ENCODE measurements at regions not wholly inside any gene's neighbourhood (a gene's known extent, or its start where the extent isn't known, plus 50 kb on each side); places are given as distances from the start of the nearest gene placed in this dataset.

DNA sequence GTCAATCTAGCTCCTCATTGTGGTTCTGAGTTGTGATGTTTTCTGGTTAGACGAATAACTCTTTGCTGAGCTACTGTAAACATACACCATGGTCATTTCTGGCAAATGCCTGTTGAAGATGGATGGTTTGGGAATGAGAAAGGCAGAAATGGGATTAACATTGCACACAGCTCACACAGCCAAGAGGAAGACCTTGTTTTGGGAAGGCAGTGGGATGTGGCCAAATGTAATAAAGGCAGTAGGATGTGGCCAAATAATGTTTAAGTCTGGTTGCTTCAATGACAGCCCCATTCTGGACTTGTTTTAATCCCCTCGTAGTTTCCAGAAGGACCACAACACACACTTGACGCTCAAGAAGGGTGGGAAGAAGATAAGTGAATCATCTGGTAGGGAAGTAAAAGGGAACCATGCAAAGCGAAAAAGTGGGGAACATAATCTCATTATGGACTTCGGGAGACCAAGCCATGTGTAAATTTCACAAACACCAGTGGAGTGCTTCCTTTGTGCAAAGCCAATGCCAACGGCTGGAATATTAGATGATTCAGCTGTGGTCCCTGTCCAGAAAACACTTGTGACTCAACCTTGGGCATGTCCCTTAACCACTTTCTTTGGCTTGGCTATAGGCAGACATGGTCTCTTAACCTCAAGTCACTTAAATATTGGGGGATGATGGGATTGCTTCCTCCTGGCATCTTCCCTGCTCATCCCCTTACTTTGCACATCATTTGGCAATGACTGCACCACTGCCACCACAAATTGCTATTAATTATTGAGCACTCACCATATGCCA, 284.4 kb upstream of the CRY1 start:
- TF ChIP-seq POLR2A (IDR thresholded peaks at IDR 0.05; ENCODE audit: low read depth, low read length) = no peak
- FAIRE-seq (no peak), DNase-seq (ENCODE audit: insufficient read length, low spot score) (no peak)

DNA sequence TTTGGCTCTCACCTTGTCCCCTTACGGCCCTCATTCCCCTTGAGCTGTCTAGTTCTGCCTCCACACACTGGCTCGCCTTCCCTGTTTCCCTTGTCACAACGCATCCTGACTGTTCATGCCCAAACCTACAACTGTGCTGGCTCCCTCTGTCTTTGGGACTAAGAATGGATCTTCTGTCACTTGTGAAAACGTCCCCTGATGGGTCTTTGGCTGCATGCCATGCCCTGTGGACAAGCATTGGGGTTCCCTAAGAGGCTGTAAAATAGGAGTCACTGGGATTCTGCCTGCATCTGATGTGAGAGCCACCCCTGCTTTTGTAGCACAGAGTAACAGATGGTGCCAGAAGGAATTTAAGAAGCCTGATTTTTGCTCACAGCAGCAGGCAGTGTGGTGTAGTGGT, 285.3 kb upstream of the CRY1 start:
- no peak for FAIRE-seq
- no peak for DNase-seq (ENCODE audit: insufficient read length, low spot score)
- TF ChIP-seq POLR2A (IDR thresholded peaks at IDR 0.05; ENCODE audit: low read depth, low read length) = no peak

DNA sequence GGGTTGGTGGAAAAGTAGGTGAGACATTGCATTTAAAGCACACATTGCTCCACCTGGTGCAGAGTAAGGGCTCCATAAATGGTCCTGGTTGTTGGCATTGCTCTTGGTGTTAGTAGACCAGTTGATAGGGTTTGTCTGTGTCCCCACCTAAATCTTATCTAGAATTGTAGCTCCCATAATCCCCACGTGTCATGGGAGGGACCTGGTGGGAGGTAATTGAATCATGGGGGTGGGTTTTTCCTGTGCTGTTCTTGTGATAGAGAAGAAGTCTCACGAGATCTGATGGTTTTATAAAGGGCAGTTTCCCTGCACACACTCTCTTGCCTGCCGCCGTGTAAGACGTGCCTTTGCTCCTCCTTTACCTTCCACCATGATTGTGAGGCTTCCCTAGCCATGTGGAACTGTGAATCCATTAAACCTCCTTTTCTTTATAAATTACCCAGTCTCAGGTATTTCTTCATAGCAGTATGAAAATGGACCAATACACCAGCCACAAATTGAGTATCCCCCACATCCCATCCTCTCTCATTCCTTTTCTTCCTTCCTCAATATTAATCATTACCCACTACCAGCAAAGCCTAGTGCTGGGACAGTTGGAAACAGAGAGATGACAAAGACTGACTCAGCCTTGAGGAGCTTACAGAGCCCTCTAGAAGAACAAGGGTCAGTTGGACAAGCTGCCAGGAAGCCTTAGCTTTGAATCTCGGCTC, 285.9 kb upstream of the CRY1 start:
- FAIRE-seq = peak; percentile 48

DNA sequence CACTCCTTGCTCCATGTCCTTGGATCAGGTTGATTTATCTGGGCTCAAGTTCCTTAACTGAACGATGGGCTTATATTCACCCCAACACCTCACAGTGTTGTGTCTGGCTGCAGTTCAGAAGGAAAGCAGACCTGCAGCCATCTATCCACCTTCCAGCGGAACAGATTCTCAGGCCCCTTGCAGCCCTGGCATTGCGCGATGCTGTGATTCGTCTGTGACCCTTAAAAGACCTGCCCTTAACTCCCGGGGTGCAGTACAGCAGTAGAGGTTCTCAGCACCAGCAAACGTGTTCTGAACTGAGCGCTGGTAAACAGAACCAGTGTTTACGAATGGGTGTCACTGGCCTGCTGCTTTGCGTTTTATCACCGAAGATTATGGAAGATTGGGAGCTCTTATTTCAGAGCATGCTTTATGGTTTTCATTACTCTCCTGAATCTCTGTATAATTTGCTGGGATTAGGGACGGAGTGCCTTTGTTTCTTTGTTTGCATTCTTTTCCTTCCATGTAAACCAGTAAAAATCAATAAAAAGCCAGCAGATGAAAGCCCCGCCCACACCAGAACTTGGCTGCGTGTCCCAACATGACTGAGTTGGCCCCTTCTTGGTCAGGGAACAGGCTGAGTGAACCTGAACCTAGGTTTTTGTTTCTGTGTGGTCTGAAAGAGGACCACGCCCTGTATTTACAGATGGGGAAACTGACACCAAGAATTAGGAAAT, 286.7 kb upstream of the CRY1 start:
- no peak for TF ChIP-seq POLR2A (IDR thresholded peaks at IDR 0.05; ENCODE audit: low read depth, low read length)
- no peak for FAIRE-seq
- DNase-seq (ENCODE audit: insufficient read length, low spot score) = no peak

More for the DNA sequence above, 285.9 kb upstream of the CRY1 start:
- peak; percentile 52 for DNase-seq (ENCODE audit: insufficient read length, low spot score)

DNA sequence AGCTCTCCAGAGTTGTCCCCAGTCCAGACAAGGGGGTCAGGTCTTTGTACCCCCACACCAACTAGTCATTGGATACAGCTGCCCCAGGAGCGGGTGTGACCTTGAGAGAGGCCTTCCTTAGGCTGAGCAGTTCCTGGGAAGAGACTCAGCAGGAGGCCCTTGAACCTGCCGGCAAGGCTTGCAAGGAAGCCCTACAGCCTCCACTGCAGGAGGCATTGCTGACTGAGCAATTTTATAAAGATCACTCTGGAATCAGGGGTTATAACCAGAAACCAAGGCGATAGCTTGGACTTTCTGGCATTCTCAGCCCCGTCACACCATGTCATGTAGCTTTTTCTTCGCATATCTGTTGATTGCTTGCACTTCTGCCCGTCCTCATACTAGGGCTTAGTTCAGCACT, 291.3 kb upstream of the CRY1 start:
- no peak for TF ChIP-seq POLR2A (IDR thresholded peaks at IDR 0.05; ENCODE audit: low read depth, low read length)
- no peak for FAIRE-seq
- no peak for DNase-seq (ENCODE audit: insufficient read length, low spot score)

DNA sequence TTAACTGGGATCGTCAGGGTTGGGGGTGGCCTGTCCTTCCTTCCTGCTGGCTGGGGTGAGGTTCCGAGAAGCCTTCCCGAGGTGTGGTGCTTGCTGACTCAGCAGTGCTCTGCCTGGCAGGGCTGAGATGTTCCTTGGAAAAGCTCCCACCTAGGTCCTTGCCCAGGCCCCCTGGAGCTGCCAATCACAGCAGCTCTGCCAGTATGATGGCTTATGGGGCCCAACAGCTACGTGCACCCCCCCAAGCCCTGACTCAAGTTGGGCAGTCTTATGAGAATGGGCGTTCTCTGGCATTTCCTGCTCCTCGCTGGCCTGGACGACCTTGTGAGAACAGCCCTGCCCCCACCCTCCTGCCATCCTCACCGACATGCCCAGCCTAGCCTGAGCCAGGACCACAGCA, 292.2 kb upstream of the CRY1 start:
- DNase-seq (ENCODE audit: insufficient read length, low spot score) = no peak
- FAIRE-seq = no peak
- no peak for TF ChIP-seq POLR2A (IDR thresholded peaks at IDR 0.05; ENCODE audit: low read depth, low read length)

DNA sequence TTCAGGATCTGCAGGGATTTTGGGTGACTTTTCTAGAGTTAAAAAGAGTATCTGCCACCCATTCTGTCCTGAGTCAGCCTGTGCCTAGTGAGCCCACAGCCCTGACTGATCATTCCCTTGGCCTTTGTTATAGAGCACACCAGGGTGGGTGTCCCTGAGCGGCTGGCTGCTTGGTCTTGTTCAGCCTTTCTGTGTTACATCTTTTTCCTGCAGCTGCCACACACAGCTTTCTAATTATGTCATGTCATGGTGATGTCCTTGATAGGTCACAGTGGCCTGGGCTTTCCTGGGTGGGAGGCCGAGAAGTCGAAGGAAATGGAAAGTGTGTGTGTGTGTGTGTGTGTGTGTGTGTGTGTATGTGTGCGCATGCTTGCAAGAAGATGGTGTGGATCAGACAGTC, 293.2 kb upstream of the CRY1 start:
- TF ChIP-seq POLR2A (IDR thresholded peaks at IDR 0.05; ENCODE audit: low read depth, low read length) = no peak
- DNase-seq (ENCODE audit: insufficient read length, low spot score) (no peak), FAIRE-seq (no peak)

DNA sequence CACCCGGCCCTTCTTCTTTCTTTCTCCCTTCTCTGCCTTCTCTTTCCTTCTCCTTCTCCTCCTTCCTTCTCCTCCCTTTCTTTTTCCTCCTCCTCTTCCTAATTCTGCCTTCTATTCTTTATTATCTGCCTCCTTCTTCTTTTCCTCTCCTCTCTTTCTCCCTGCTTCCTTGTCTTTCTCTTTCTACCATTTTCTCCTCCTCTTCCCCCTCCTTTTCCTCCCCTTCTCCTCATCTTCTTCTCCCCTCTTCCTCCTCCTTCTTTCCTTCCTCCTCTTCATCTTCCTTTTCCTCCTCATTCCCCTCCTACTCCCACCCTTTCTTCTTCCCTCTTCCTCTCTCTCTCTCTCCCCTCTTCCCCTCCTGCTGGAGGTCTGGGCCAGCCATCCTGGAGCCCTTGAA, 294.9 kb upstream of the CRY1 start:
- no peak for DNase-seq (ENCODE audit: insufficient read length, low spot score)
- no peak for TF ChIP-seq POLR2A (IDR thresholded peaks at IDR 0.05; ENCODE audit: low read depth, low read length)
- no peak for FAIRE-seq

DNA sequence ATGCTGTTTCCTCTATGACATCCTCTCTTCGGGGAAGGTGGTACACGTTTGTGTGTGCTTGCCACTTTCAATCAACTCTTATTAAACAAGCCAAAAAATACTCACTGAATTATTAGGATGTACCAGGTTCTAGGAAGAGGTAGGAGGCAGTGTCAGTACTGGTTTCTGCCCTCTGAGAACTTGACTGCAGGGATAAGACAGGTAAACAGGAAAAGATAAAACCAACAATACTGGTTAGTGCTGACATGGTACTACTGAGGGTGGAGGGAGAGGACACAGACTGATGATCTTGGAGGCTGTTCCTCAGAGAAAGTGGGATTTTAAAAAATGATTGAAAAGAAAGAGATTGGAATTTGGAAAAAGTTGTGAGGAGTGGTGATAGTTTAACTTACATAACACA, 295.2 kb upstream of the PWP1 start:
- FAIRE-seq = no peak
- TF ChIP-seq POLR2A (IDR thresholded peaks at IDR 0.05; ENCODE audit: low read depth, low read length) = no peak

DNA sequence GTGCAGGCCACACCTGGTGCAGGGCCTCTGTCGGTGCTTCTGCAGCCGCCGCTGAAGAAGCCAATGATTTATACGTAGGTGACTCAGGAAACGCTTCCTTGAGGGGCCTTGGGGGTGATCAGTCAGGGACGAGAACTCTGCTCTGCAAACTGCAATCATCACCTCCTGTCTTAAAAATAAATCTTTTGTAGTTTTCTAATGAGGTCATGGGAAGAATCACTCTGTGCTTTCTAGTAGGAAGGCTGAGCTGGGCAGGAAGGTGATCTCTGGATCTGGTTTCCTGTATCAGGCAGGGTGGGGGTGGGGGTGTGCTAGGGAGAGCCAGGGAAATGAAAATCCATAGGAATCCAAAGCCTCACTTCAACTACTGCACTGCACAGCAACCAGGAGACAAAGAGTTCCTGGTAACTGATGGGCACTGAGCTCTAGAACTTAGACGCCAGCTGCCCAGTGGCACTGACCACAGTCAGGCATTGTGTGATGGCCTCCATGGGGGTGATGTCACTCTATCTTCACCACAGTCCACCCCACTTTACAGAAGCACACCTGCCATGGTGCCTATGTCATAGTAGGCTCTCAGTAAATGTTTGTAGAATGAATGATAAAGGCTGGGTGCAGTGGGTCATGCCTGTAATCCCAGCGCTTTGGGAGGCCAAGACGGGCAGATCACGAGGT, 292.4 kb upstream of the PWP1 start:
- TF ChIP-seq POLR2A (IDR thresholded peaks at IDR 0.05; ENCODE audit: low read depth, low read length) = no peak
- no peak for DNase-seq (ENCODE audit: insufficient read length, low spot score)
- FAIRE-seq = no peak

More for the DNA sequence above, 295.2 kb upstream of the PWP1 start:
- DNase-seq (ENCODE audit: insufficient read length, low spot score) = no peak

DNA sequence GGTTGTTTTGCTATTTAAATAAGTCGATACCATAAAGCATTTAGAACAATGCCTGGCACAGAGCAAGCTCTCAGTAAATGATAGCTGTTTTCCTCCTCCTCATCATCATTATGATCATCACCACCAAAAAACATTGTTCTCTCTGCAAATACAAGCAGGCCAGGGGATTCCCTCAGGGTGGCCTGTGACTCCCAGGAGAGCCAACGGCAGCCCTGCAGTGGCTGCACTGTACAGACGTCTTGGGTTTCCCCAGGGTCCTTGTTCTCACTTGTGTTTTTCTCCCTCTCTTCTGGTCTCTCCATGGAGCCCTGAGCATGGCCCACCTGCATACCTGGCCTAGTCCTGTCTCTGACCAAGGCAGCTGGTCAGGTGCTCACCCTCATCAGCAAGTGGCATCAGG, 290.9 kb upstream of the PWP1 start:
- no peak for DNase-seq (ENCODE audit: insufficient read length, low spot score)
- FAIRE-seq = no peak
- TF ChIP-seq POLR2A (IDR thresholded peaks at IDR 0.05; ENCODE audit: low read depth, low read length) = no peak

DNA sequence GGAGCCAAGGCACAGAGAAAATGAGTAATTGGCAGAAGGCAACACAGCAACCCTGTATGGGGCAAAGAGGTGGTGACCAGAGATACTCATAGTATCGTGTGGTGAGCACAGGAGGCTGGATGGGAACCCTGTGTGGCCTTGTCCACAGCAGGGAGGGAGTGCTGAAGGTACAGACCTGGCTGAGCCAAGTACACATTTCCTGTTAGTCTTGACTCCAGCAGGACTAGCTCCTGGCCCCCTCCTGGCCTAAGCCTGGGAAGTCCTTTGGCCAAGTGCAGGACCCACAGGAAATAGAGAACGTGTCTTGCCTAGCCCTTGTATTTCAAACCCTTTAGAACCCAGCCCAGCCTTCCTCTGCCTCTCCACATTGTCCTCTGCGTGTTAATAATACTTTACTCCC, 289.8 kb upstream of the PWP1 start:
- DNase-seq (ENCODE audit: insufficient read length, low spot score) (no peak), FAIRE-seq (no peak)
- TF ChIP-seq POLR2A (IDR thresholded peaks at IDR 0.05; ENCODE audit: low read depth, low read length) = no peak

DNA sequence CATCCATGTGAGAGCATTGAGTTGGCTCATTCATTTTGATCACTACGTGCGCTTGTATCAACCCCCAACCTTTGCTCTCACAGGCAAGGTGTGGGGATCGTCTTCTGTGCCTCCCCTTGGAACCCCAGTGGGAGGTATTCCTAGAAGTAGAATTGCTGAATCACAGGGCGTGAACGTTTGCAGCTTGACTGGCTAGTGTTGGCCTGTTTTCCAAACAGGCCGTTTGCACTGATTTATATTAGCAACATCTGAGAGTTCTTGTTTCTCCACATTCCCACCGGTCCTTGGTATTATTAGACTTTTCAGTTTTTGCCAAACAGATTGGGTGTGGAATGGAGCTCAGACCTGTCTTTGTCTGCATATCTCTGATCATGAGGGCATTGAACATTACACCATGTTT, 288.6 kb upstream of the PWP1 start:
- DNase-seq (ENCODE audit: insufficient read length, low spot score) (no peak), FAIRE-seq (no peak)
- TF ChIP-seq POLR2A (IDR thresholded peaks at IDR 0.05; ENCODE audit: low read depth, low read length) = no peak

DNA sequence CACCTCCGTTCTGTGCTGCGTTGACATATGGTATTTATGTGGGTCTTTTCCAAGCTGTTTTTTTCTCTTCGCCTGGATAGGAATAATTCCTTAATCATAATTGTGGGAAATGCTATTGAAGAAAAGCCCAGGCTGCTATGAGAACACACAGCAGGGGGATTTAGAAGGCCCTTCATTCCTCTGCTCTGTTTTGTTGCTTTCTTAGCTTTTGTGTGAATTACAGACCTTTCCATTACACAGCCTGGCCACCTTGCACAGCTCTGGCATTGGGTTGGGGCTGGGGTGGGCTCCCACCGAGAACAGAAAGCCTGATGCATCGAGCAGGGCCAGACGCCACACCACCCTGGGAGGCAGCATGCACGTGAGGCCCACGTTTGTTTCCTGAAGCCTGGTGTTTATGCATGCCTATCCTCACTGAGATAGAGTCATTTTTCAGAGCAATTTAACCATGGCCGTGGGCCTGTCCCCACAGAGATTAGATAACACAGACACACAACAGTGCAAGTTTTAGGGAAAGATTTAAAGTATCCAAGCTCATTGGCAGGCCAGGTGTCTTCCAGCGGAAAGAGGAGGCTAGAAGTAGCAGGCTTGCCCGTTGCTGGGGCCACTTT, 287.6 kb upstream of the PWP1 start:
- no peak for TF ChIP-seq POLR2A (IDR thresholded peaks at IDR 0.05; ENCODE audit: low read depth, low read length)
- DNase-seq (ENCODE audit: insufficient read length, low spot score) (no peak), FAIRE-seq (no peak)
